Erythroblast (primary cell): ENCODE measurements at regions not wholly inside any gene's neighbourhood (a gene's known extent, or its start where the extent isn't known, plus 50 kb on each side); places are given as distances from the start of the nearest gene placed in this dataset.

ENCODE experiments used
- GATA1 ChIP-seq: IDR thresholded peaks from 2 replicates; pipeline ENCODE4 v1.6.1; 2011; ENCODE audit warnings: low read depth, mild to moderate bottlenecking, control low read depth, low read length, moderate library complexity
- POLR2A ChIP-seq: IDR thresholded peaks from 2 replicates; pipeline ENCODE4 v1.6.1; 2011; ENCODE audit warnings: mild to moderate bottlenecking, low read length

DNA sequence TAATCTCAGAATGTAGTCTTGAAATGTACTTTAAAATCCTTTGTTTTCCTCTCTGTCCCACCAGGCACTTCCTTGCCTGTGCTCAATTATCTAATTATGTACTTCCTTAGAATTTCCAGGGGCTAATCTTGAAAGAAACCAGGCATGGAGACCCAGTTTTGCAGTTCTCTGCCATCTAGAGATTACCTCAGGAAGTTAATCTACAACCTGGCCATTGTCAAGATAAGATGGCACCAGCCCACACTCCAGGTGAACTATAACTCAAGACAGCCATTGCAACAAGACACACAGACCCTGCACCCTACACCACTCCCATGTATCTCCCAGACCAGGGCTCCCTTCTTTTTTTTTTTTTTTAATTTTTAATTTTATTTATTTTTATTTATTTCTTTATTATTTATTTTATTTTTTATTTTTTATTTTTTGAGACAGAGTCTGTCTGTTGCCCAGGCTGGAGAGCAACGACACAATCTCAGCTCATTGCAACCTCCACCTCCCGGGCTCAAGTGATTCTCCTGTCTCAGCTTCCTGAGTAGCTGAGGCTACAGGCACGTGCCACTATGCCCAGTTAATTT is 85.9 kb upstream of the TRIM24 start:
- TF ChIP-seq POLR2A (no peak), GATA1 (no peak)
